ENCODE measurements at regions not wholly inside any gene's neighbourhood (a gene's known extent, or its start where the extent isn't known, plus 50 kb on each side); places are given as distances from the start of the nearest gene placed in this dataset.

DNA sequence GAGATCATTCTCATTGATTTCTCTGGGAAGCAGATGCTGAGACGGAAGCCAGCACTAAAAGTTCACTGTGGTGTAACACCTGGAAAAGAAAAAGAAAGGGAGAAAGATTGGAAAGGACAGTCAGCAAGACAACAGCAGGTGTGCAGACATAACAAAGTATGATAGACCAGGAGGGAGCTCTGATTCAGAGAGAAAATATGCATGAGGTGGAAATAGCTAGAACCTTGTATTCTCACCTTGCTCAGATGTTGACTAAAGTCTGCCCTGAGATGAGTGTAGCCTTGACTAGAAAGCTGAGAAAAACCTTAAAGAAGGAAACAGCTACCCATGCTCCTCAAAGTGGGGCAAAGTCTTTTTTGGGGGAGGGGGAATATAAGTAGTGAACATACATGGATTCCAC is 1711.8 kb downstream of the EFNB2 start:
- Histone ChIP-seq H3K36me3 (ENCODE audit: control insufficient read depth, insufficient read depth, low read length) (no peaks in the 10 kb centered on the region), H3K4me3 (ENCODE audit: low read depth, low read length) (no peak overlapping the region), H3K27me3 (ENCODE audit: control insufficient read depth, insufficient read depth, low read length) (no peaks in the 10 kb centered on the region), H3K9me3 (ENCODE audit: control insufficient read depth in 2 of 2, low read length in 2 of 2) (no peaks in the 10 kb centered on the region), H3K27ac (ENCODE audit: insufficient read depth, low read length, poor library complexity, severe bottlenecking) (no peak overlapping the region), H3K4me1 (ENCODE audit: control insufficient read depth, insufficient read depth, low read length, poor library complexity, severe bottlenecking) (no peaks in the 10 kb centered on the region)
- DNase-seq (no peak), ATAC-seq (ENCODE audit: low read depth in 2 of 2) (no peak)
- Mint-ChIP-seq H3K9me3 (peaks cover 3 to 12% (median 8%) of the 10 kb centered on the region in 7 donors), H3K36me3 (no peaks in the 10 kb centered on the region), H3K27me3 (no peaks in the 10 kb centered on the region), H3K4me3 (no peak overlapping the region), H3K4me1 (no peaks in the 10 kb centered on the region), H3K27ac (no peak overlapping the region)

DNA sequence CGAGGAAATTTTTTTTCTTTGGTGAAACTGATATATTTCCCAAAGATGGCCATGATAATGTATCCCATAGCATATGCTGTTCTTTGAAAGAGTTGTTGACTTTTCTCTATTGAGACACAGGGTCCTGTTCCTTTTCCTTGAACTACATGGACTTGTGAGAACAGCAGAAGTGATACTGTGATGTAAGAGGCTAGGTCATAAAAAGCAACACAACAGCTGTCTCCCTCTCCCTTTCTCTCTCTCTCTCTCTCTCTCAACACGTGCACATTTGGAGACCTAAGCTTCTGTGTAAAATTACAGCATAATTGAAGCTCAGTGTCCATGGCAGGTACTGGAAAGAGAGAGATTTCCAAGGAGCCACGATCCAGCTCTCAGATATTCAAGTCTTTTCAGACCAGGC is 1712.4 kb downstream of the EFNB2 start:
- DNase-seq (no peak), ATAC-seq (ENCODE audit: low read depth in 2 of 2) (no peak)
- Histone ChIP-seq H3K4me3 (ENCODE audit: low read depth, low read length) (no peak overlapping the region), H3K9me3 (ENCODE audit: control insufficient read depth in 2 of 2, low read length in 2 of 2) (no peaks in the 10 kb centered on the region), H3K36me3 (ENCODE audit: control insufficient read depth, insufficient read depth, low read length) (no peaks in the 10 kb centered on the region), H3K27ac (ENCODE audit: insufficient read depth, low read length, poor library complexity, severe bottlenecking) (no peak overlapping the region), H3K4me1 (ENCODE audit: control insufficient read depth, insufficient read depth, low read length, poor library complexity, severe bottlenecking) (no peaks in the 10 kb centered on the region), H3K27me3 (ENCODE audit: control insufficient read depth, insufficient read depth, low read length) (no peaks in the 10 kb centered on the region)
- Mint-ChIP-seq H3K27ac (no peak overlapping the region), H3K4me1 (no peaks in the 10 kb centered on the region), H3K27me3 (no peaks in the 10 kb centered on the region), H3K9me3 (peaks cover 3 to 12% (median 8%) of the 10 kb centered on the region in 7 donors), H3K36me3 (no peaks in the 10 kb centered on the region), H3K4me3 (no peak overlapping the region)

DNA sequence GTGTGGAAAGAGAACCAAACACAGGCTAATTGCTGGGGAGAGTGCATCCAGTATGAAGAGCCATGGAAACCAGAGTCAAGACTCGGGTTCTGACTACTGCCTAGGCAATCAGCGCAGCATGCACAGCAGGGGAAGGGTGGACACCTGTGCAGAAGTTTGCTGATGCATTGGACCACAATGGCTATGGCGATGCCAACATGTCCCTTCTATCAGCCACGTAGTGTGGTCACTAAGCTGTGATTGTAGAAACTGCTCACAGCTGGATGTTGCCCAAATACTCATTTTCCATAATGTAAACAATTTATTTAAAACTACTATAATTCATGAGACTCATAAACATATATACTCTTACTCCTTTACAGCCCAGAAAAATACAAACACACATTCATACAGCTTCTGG is 1718.2 kb downstream of the EFNB2 start:
- H3K27ac Mint-ChIP-seq, result no peak overlapping the region
- no peak overlapping the region for H3K4me3 ChIP-seq (ENCODE audit: low read depth, low read length)
- ATAC-seq (ENCODE audit: low read depth in 2 of 2), result no peak
- H3K36me3 ChIP-seq (ENCODE audit: control insufficient read depth, insufficient read depth, low read length), result no peaks in the 10 kb centered on the region
- no peaks in the 10 kb centered on the region for H3K4me1 ChIP-seq (ENCODE audit: control insufficient read depth, insufficient read depth, low read length, poor library complexity, severe bottlenecking)
- no peaks in the 10 kb centered on the region for H3K27me3 Mint-ChIP-seq
- H3K9me3 ChIP-seq (ENCODE audit: control insufficient read depth in 2 of 2, low read length in 2 of 2), result no peaks in the 10 kb centered on the region
- H3K4me3 Mint-ChIP-seq, result no peak overlapping the region
- H3K36me3 Mint-ChIP-seq, result no peaks in the 10 kb centered on the region
- no peaks in the 10 kb centered on the region for H3K4me1 Mint-ChIP-seq
- peaks cover 2 to 10% (median 4%) of the 10 kb centered on the region in 7 donors for H3K9me3 Mint-ChIP-seq
- no peak overlapping the region for H3K27ac ChIP-seq (ENCODE audit: insufficient read depth, low read length, poor library complexity, severe bottlenecking)
- DNase-seq, result no peak
- no peaks in the 10 kb centered on the region for H3K27me3 ChIP-seq (ENCODE audit: control insufficient read depth, insufficient read depth, low read length)

DNA sequence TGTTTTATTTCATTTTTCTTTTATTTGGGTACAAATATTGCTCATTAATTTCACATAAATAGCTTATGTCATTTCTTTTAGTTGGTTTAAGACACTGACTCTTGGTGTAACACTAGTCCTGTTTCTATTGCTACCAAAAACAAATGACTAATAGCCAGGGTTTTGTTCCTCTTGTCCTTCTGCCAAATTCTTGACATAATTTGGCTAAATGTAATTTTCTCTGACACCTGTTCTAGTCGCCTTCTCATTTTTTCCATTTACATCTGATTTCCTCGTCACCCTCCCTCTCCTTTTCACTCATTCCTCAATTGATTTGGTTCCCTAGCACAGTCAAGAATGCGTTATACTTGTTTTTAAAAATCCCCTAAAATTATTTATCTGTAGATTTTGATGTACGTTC is 1718.7 kb downstream of the EFNB2 start:
- ATAC-seq (ENCODE audit: low read depth in 2 of 2) (no peak), DNase-seq (no peak)
- no peaks in the 10 kb centered on the region for H3K36me3 Mint-ChIP-seq
- Histone ChIP-seq H3K36me3 (ENCODE audit: control insufficient read depth, insufficient read depth, low read length) (no peaks in the 10 kb centered on the region), H3K27me3 (ENCODE audit: control insufficient read depth, insufficient read depth, low read length) (no peaks in the 10 kb centered on the region), H3K4me1 (ENCODE audit: control insufficient read depth, insufficient read depth, low read length, poor library complexity, severe bottlenecking) (no peaks in the 10 kb centered on the region), H3K9me3 (ENCODE audit: control insufficient read depth in 2 of 2, low read length in 2 of 2) (no peaks in the 10 kb centered on the region), H3K27ac (ENCODE audit: insufficient read depth, low read length, poor library complexity, severe bottlenecking) (no peak overlapping the region), H3K4me3 (ENCODE audit: low read depth, low read length) (no peak overlapping the region)
- H3K9me3 Mint-ChIP-seq, result peaks cover 0 to 11% (median 4%) of the 10 kb centered on the region in 7 donors
- H3K27me3 Mint-ChIP-seq, result no peaks in the 10 kb centered on the region
- no peaks in the 10 kb centered on the region for H3K4me1 Mint-ChIP-seq
- H3K4me3 Mint-ChIP-seq, result no peak overlapping the region
- no peak overlapping the region for H3K27ac Mint-ChIP-seq

DNA sequence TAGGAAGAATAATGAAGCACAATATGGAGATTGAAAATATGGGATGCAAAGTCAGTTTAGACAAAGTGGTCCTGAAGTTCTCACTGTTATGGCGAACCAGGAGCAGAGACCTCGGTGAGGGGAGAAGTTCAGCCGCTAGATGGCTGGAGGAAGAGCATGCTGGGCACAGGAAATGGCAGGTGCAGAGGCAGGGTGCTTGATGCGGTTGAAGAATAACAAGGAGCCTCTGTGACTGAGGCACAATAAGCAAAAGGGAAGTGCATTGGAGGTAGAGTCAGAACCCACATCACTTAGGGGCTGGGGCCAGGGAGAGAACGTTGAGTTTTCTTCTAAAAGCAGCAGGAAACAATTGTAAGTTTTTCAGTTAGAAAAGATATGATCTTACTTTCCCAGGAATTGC is 1725.2 kb downstream of the EFNB2 start:
- ATAC-seq (ENCODE audit: low read depth in 2 of 2), result no peak
- H3K4me1 ChIP-seq (ENCODE audit: control insufficient read depth, insufficient read depth, low read length, poor library complexity, severe bottlenecking), result no peaks in the 10 kb centered on the region
- Mint-ChIP-seq H3K27me3 (no peaks in the 10 kb centered on the region), H3K4me1 (peaks cover 0 to 5% (median 0%) of the 10 kb centered on the region in 4 donors), H3K9me3 (peaks cover 0 to 11% (median 5%) of the 10 kb centered on the region in 7 donors), H3K27ac (no peak overlapping the region), H3K4me3 (no peak overlapping the region), H3K36me3 (no peaks in the 10 kb centered on the region)
- no peak overlapping the region for H3K27ac ChIP-seq (ENCODE audit: insufficient read depth, low read length, poor library complexity, severe bottlenecking)
- no peak overlapping the region for H3K4me3 ChIP-seq (ENCODE audit: low read depth, low read length)
- H3K36me3 ChIP-seq (ENCODE audit: control insufficient read depth, insufficient read depth, low read length), result no peaks in the 10 kb centered on the region
- no peak for DNase-seq
- H3K27me3 ChIP-seq (ENCODE audit: control insufficient read depth, insufficient read depth, low read length), result no peaks in the 10 kb centered on the region
- no peaks in the 10 kb centered on the region for H3K9me3 ChIP-seq (ENCODE audit: control insufficient read depth in 2 of 2, low read length in 2 of 2)

DNA sequence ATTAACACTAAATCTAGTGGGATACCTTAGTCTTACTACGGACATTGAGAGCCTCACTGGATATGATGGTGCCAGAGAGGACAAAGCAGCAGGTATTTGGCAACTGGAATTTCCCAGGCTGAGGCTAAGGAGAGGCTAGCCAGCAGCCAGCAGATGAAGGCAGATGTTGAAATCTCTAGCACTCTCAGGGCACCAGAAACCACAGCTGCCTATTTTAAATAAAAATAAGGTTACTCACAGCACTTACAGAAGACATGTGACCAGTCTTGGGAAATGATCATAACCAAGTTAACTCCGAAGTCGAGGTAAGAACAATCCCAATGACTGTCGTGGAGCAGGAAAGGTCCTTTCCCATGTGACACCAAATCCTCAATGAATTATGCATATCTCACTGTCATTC is 1726.0 kb downstream of the EFNB2 start:
- no peak for DNase-seq
- Histone ChIP-seq H3K27me3 (ENCODE audit: control insufficient read depth, insufficient read depth, low read length) (no peaks in the 10 kb centered on the region), H3K36me3 (ENCODE audit: control insufficient read depth, insufficient read depth, low read length) (no peaks in the 10 kb centered on the region), H3K9me3 (ENCODE audit: control insufficient read depth in 2 of 2, low read length in 2 of 2) (no peaks in the 10 kb centered on the region), H3K4me1 (ENCODE audit: control insufficient read depth, insufficient read depth, low read length, poor library complexity, severe bottlenecking) (no peaks in the 10 kb centered on the region), H3K27ac (ENCODE audit: insufficient read depth, low read length, poor library complexity, severe bottlenecking) (no peak overlapping the region), H3K4me3 (ENCODE audit: low read depth, low read length) (no peak overlapping the region)
- Mint-ChIP-seq H3K4me1 (peaks cover 0 to 5% (median 0%) of the 10 kb centered on the region in 4 donors), H3K27ac (no peak overlapping the region), H3K9me3 (peaks cover 0 to 7% (median 5%) of the 10 kb centered on the region in 7 donors), H3K36me3 (no peaks in the 10 kb centered on the region), H3K4me3 (no peak overlapping the region), H3K27me3 (no peaks in the 10 kb centered on the region)
- no peak for ATAC-seq (ENCODE audit: low read depth in 2 of 2)

DNA sequence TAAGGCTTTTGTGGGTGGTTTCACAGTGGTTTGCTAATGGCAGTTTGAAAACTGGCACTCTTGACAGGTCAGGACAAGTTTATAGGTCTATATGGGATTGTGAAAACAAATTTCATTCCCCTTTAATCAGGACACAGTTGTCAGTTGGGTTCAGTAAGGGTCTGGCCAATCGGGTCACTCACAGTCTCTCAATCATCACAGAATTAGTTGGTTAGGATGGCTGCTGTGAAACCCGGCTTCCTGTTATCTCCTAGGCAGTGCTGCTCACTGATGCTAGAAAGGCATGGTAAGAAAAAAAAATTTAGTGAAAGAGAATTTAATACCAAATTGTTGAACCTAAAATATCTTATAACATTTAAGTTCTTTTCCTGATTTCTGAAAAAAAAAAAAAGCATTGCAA is 1730.1 kb downstream of the EFNB2 start:
- Mint-ChIP-seq H3K9me3 (peaks cover 0 to 7% (median 1%) of the 10 kb centered on the region in 7 donors), H3K36me3 (no peaks in the 10 kb centered on the region), H3K27ac (no peak overlapping the region), H3K27me3 (no peaks in the 10 kb centered on the region), H3K4me3 (no peak overlapping the region), H3K4me1 (peaks cover 0 to 5% (median 0%) of the 10 kb centered on the region in 4 donors)
- Histone ChIP-seq H3K4me1 (ENCODE audit: control insufficient read depth, insufficient read depth, low read length, poor library complexity, severe bottlenecking) (no peaks in the 10 kb centered on the region), H3K27me3 (ENCODE audit: control insufficient read depth, insufficient read depth, low read length) (no peaks in the 10 kb centered on the region), H3K27ac (ENCODE audit: insufficient read depth, low read length, poor library complexity, severe bottlenecking) (no peak overlapping the region), H3K36me3 (ENCODE audit: control insufficient read depth, insufficient read depth, low read length) (no peaks in the 10 kb centered on the region), H3K9me3 (ENCODE audit: control insufficient read depth in 2 of 2, low read length in 2 of 2) (no peaks in the 10 kb centered on the region), H3K4me3 (ENCODE audit: low read depth, low read length) (no peak overlapping the region)
- DNase-seq (no peak), ATAC-seq (ENCODE audit: low read depth in 2 of 2) (no peak)

DNA sequence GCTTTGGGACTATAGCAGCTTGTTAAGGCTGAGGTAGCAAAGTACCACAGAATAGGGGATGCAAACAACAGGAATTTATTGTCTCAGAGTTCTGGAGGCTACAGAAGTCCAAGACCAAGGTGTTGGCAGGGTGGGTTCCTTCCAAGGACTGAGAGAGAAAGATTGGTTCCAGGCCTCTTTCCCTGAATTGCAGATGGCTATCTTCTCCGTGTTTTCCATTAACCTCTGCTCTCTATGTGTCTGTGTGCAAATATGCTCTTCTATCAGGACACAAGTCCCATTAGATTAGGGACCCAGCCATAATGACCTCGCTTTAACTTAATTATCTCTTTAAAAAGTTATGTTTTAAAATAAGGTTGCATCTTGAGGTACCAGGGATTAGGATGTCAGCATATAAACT is 1732.9 kb upstream of the SLC10A2 start:
- Histone ChIP-seq H3K4me1 (ENCODE audit: control insufficient read depth, insufficient read depth, low read length, poor library complexity, severe bottlenecking) (no peaks in the 10 kb centered on the region), H3K36me3 (ENCODE audit: control insufficient read depth, insufficient read depth, low read length) (no peaks in the 10 kb centered on the region), H3K27me3 (ENCODE audit: control insufficient read depth, insufficient read depth, low read length) (no peaks in the 10 kb centered on the region), H3K9me3 (ENCODE audit: control insufficient read depth in 2 of 2, low read length in 2 of 2) (no peaks in the 10 kb centered on the region), H3K4me3 (ENCODE audit: low read depth, low read length) (no peak overlapping the region), H3K27ac (ENCODE audit: insufficient read depth, low read length, poor library complexity, severe bottlenecking) (no peak overlapping the region)
- Mint-ChIP-seq H3K4me1 (no peaks in the 10 kb centered on the region), H3K27me3 (no peaks in the 10 kb centered on the region), H3K4me3 (no peak overlapping the region), H3K9me3 (peaks cover 0 to 4% (median 0%) of the 10 kb centered on the region in 7 donors), H3K36me3 (no peaks in the 10 kb centered on the region), H3K27ac (no peak overlapping the region)
- no peak for ATAC-seq (ENCODE audit: low read depth in 2 of 2)
- no peak for DNase-seq

Measured in CD4-positive, CD25-positive, alpha-beta regulatory T cell (primary cell).